Keratinocyte (primary cell): ENCODE measurements at regions not wholly inside any gene's neighbourhood (a gene's known extent, or its start where the extent isn't known, plus 50 kb on each side); places are given as distances from the start of the nearest gene placed in this dataset.

Experiments
- EZH2 ChIP-seq: IDR thresholded peaks from one replicate; pipeline ENCODE4 v1.6.1; 2012; ENCODE audit warnings: inconsistent platforms, mild to moderate bottlenecking, low read length, moderate library complexity
- TF ChIP-seq, protein P1 (sequence below), 3 experiments: IDR thresholded peaks in 1 of 3; conservative IDR thresholded peaks in 1 of 3; optimal IDR thresholded peaks in 1 of 3; 2 replicates in 2 of 3; 3 replicates in 1 of 3; pipeline versions ENCODE3 to v1.5.1; 2011; ENCODE audit warnings: low read length in 3 of 3, mild to moderate bottlenecking in 3 of 3, moderate library complexity in 2 of 3, control low read depth in 1 of 3, inconsistent platforms in 1 of 3; ENCODE audit not compliant: insufficient read depth in 2 of 3; ENCODE audit errors: extremely low read depth in 1 of 3

DNA sequence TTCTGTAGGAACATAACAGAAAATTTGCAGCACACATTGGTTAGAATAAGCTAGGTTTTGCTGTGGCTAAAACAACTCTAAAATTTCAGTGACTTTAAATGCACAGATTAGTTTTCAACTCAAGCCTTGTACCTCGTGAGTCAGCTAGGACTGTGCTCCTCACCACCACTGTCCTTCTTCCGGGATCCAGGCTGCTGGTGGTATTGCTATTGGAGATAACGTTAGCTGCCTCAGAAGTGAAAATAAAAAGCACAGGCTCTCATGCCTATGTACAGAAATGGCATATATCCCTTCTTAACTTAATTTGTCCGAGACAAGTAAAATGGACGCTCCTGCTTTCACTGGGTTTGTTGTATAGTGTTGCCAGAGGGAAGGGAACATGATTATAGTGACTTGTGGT is 931.1 kb upstream of the EYS start:
- TF ChIP-seq, protein P1, sequence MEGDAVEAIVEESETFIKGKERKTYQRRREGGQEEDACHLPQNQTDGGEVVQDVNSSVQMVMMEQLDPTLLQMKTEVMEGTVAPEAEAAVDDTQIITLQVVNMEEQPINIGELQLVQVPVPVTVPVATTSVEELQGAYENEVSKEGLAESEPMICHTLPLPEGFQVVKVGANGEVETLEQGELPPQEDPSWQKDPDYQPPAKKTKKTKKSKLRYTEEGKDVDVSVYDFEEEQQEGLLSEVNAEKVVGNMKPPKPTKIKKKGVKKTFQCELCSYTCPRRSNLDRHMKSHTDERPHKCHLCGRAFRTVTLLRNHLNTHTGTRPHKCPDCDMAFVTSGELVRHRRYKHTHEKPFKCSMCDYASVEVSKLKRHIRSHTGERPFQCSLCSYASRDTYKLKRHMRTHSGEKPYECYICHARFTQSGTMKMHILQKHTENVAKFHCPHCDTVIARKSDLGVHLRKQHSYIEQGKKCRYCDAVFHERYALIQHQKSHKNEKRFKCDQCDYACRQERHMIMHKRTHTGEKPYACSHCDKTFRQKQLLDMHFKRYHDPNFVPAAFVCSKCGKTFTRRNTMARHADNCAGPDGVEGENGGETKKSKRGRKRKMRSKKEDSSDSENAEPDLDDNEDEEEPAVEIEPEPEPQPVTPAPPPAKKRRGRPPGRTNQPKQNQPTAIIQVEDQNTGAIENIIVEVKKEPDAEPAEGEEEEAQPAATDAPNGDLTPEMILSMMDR (optimal IDR thresholded peaks at IDR 0.05 in 1 of 3, IDR thresholded peaks at IDR 0.05 in 1 of 3, conservative IDR thresholded peaks at IDR 0.05 in 1 of 3; ENCODE audit: extremely low read depth in 1 of 3, insufficient read depth in 2 of 3, low read length in 3 of 3), result no peak
- TF ChIP-seq EZH2, result no peak
